Smooth muscle cell (in vitro differentiated cells): ENCODE measurements at regions not wholly inside any gene's neighbourhood (a gene's known extent, or its start where the extent isn't known, plus 50 kb on each side); places are given as distances from the start of the nearest gene placed in this dataset.

Source experiments
- DNase-seq: peaks from one replicate; lab custom pipeline; 2025; ENCODE audit not compliant: unreplicated experiment; lab: John Stamatoyannopoulos, UW
- H2AFZ ChIP-seq: fragments of 200-600 bp; sonication (generic); 2 replicates; pipeline ENCODE4 v1.6.0; 2016; ENCODE audit warnings: antibody characterized with exemption, low read depth, mild to moderate bottlenecking
- H3F3A ChIP-seq: fragments of 200-600 bp; sonication (generic); 2 replicates; pipeline ENCODE4 v1.6.0; 2017; ENCODE audit warnings: antibody characterized with exemption, low read depth
- H3K27ac ChIP-seq: fragments of 200-600 bp; sonication (generic); 2 replicates; pipeline ENCODE4 v1.5.1; 2016; ENCODE audit warnings: low read depth, mild to moderate bottlenecking
- H3K27me3 ChIP-seq: fragments of 200-600 bp; sonication (generic); 2 replicates; pipeline ENCODE4 v1.6.1; 2016; ENCODE audit warnings: low read depth, mild to moderate bottlenecking
- H3K36me3 ChIP-seq: fragments of 200-600 bp; sonication (generic); 2 replicates; pipeline ENCODE4 v1.5.1; 2016; ENCODE audit warnings: low read depth
- H3K4me1 ChIP-seq: fragments of 200-600 bp; sonication (generic); 2 replicates; pipeline ENCODE4 v1.5.1; 2016; ENCODE audit warnings: low read depth
- H3K4me2 ChIP-seq: fragments of 200-600 bp; sonication (generic); 2 replicates; pipeline ENCODE4 v1.6.0; 2016; ENCODE audit warnings: mild to moderate bottlenecking
- H3K4me3 ChIP-seq: fragments of 200-600 bp; sonication (generic); 2 replicates; pipeline ENCODE4 v1.5.1; 2016; ENCODE audit warnings: mild to moderate bottlenecking
- H3K79me2 ChIP-seq: fragments of 200-600 bp; sonication (generic); 2 replicates; pipeline ENCODE4 v1.6.0; 2016; ENCODE audit warnings: low read depth, mild to moderate bottlenecking
- H3K9ac ChIP-seq: fragments of 200-600 bp; sonication (generic); 2 replicates; pipeline ENCODE4 v1.6.0; 2016; ENCODE audit warnings: low read depth
- H3K9me3 ChIP-seq: fragments of 200-600 bp; sonication (generic); replicated peaks from 2 replicates; pipeline ENCODE4 v1.5.1; 2016; ENCODE audit warnings: low read depth
- H4K20me1 ChIP-seq: fragments of 200-600 bp; sonication (generic); 2 replicates; pipeline ENCODE4 v1.6.0; 2016; ENCODE audit warnings: low read depth
- CTCF ChIP-seq: fragments of 200-600 bp; sonication (generic); IDR thresholded peaks from 2 replicates; pipeline ENCODE4 v1.5.1; 2017; ENCODE audit warnings: borderline replicate concordance, mild to moderate bottlenecking, antibody characterized with exemption; ENCODE audit not compliant: insufficient read depth, poor library complexity, severe bottlenecking
- WGBS: methylation state at CpG from one replicate; pipeline ENCODE4 v1.1.7; 2016; ENCODE audit warnings: low lambda C conversion rate; 5-methylcytosine and 5-hydroxymethylcytosine counted together

- TF ChIP-seq CTCF = no peak
- H3K27ac ChIP-seq = no peak overlapping the region
- no peak overlapping the region for H3K9ac ChIP-seq
- H3F3A ChIP-seq = no peaks in the 10 kb centered on the region
- WGBS = 93% methylated on average over 4 of the region's 4 CpGs
- no peaks in the 10 kb centered on the region for H3K9me3 ChIP-seq
- H3K36me3 ChIP-seq = no peaks in the 10 kb centered on the region
- H3K4me3 ChIP-seq = no peak overlapping the region
- no peaks in the 10 kb centered on the region for H3K27me3 ChIP-seq
- H2AFZ ChIP-seq = no peak overlapping the region
- no peaks in the 10 kb centered on the region for H3K79me2 ChIP-seq
- peaks cover 7% of the 10 kb centered on the region for H3K4me1 ChIP-seq
- no peak for DNase-seq
- no peak overlapping the region for H3K4me2 ChIP-seq
- no peaks in the 10 kb centered on the region for H4K20me1 ChIP-seq
Observed at GRCh38 chr2:16275661-16276060, 335.3 kb downstream of the MYCN start.

GRCh38 chr2:16275131-16275530 lies 334.8 kb downstream of the MYCN start:
- Histone ChIP-seq H3K4me3 (no peak overlapping the region), H3F3A (no peaks in the 10 kb centered on the region), H3K9me3 (no peaks in the 10 kb centered on the region), H3K4me2 (no peak overlapping the region), H3K36me3 (no peaks in the 10 kb centered on the region), H3K4me1 (peaks cover 7% of the 10 kb centered on the region), H3K79me2 (no peaks in the 10 kb centered on the region), H4K20me1 (no peaks in the 10 kb centered on the region), H3K27ac (no peak overlapping the region), H3K9ac (no peak overlapping the region), H3K27me3 (no peaks in the 10 kb centered on the region), H2AFZ (no peak overlapping the region)
- no peak for DNase-seq
- no peak for TF ChIP-seq CTCF
- 91% methylated on average over 4 of the region's 4 CpGs for WGBS

- peaks cover 7% of the 10 kb centered on the region for H3K4me1 ChIP-seq
- no peaks in the 10 kb centered on the region for H3K79me2 ChIP-seq
Observed at GRCh38 chr2:16273111-16273510, 332.8 kb downstream of the MYCN start.

More at GRCh38 chr2:16273111-16273510, 332.8 kb downstream of the MYCN start:
- Histone ChIP-seq H2AFZ (no peak overlapping the region), H3K36me3 (no peaks in the 10 kb centered on the region), H3K9me3 (no peaks in the 10 kb centered on the region), H3K27ac (no peak overlapping the region), H4K20me1 (no peaks in the 10 kb centered on the region), H3K4me2 (no peak overlapping the region), H3F3A (no peaks in the 10 kb centered on the region), H3K27me3 (no peaks in the 10 kb centered on the region), H3K9ac (no peak overlapping the region), H3K4me3 (no peak overlapping the region)
- no peak for DNase-seq
- no peak for TF ChIP-seq CTCF
